ENCODE measurements at regions not wholly inside any gene's neighbourhood (a gene's known extent, or its start where the extent isn't known, plus 50 kb on each side); places are given as distances from the start of the nearest gene placed in this dataset.
"Not testable (repeated sequence)": the region's sequence is repeated elsewhere in the genome, so short reads cannot be mapped to it uniquely, and the experiment has no call there.

DNA sequence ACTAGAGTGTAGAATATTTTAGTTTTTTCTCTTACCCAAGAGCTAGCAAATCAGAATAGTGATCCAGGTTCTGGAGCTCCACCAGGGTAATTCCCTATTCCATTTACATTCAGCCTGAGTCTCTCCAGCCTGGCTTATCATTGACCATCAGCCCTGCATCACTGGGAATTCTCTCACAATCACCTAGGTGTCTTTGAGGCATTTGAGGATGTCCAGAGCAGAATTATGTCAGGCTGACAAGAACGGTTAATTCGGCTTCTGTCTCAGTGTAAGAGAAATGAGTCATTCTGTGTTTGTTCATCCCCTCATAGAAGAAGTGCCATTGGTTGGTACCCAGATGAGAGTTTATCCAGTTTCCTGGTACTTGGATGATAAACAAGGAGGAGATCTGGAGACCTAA is 180.5 kb downstream of the ZNF737 start:
- DNase-seq: no peak

DNA sequence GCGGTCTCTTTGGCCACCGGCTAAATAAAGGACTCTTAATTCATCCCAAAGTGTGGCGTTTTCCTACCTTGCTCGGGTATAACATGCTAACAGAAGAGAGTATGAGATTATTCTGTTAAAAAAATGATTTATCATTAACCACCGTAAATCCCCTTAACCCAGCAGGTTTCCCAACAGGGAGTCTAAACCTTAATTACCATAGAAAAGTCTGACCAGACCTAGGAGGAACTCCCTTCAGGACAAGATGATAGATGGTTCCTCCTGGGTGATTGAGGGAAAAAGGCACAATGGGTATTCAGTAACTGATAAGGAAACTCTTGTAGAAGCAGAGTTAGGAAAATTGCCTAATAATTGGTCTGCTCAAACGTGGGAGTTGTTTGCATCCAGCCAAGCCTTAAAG is 193.7 kb downstream of the ZNF737 start:
- DNase-seq: no peak

- DNase-seq: not testable (repeated sequence)
Observed at GRCh38 chr19:20371304-20371703, 194.3 kb downstream of the ZNF737 start.

DNA sequence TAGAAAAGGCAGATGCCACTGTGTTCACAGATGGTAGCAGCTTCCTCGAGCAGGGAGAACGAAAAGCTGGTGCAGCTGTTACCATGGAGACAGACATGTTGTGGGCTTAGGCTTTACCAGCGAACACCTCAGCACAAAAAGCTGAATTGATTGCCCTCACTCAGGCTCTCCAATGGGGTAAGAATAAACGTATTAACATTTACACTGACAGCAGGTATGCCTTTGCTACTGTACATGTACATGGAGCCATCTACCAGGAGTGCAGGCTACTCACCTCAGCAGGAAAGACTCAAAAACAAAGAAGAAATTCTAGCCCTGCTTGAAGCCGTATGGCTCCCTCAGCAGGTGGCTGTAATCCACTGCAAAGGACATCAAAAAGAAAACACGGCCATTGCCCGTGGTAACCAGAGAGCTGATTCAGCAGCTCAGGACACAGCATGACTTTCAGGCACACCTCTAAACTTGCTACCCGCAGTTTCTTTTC is 197.7 kb downstream of the ZNF737 start:
- DNase-seq: no peak

GRCh38 chr19:20365146-20365545 is 198.1 kb downstream of the ZNF486 start:
- DNase-seq: no peak

GRCh38 chr19:20359933-20360720 is 193.1 kb downstream of the ZNF486 start:
- DNase-seq: no peak

GRCh38 chr19:20358841-20359465 is 191.9 kb downstream of the ZNF486 start:
- not testable (repeated sequence) for DNase-seq

- DNase-seq: no peak
Observed at GRCh38 chr19:20357921-20358320, 190.9 kb downstream of the ZNF486 start.

DNA sequence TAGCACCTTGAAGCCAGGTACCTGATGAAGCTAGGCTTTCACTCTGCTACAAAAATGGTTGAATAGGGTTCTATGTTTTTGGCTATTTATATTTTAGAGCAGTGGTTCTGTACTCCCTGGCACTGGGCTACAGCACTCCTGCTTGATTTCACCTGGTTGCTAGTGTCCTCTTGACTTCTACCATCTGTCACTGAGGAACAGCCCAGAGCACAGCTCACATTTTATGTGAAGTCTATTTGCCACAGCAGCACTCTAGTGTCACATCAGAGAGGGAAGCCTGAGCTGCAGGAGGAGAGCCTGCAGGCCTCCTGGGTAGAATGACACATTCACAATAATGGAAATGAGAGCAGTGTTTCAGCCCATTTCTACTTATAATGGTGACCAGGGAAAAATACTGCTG is 184.2 kb downstream of the ZNF486 start:
- no peak for DNase-seq

DNA sequence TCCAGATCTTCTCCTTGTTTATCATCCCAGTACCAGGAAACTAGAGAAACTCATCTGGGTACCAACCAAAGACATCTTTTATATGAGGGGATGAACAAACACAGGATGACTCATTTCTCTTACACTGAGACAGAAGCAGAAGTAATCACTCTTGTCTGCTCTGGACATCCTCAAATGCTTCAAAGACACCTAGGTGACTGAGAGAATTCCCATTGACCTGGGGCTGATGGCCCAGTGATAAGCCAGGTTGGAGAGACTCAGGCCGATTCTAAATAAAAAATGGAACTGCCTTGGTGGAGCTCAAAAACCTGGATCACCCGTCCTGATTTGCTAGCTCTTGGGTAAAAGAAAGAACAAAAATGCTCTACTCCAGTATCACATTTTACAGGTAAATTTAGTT is 182.2 kb downstream of the ZNF486 start:
- DNase-seq: no peak

DNA sequence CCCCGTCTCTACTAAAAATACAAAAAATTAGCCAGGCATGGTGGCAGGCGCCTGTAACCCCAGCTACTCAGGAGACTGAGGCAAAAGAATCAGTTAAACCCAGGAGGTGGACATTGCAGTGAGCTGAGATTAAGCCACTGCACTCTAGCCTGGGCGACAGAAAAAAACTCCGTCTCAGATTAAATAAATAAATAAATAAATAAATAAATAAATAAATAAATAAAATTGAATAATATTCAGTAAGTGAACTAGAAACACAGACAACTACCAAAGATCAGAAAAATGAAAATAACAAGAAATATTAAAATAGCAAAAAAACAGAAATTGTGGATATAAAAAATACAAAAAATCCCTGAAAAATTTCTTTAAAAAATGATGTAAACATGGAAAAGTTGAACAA is 172.4 kb downstream of the ZNF486 start:
- DNase-seq: no peak

GRCh38 chr19:20334760-20335159 is 167.7 kb downstream of the ZNF486 start:
- DNase-seq: no peak

DNA sequence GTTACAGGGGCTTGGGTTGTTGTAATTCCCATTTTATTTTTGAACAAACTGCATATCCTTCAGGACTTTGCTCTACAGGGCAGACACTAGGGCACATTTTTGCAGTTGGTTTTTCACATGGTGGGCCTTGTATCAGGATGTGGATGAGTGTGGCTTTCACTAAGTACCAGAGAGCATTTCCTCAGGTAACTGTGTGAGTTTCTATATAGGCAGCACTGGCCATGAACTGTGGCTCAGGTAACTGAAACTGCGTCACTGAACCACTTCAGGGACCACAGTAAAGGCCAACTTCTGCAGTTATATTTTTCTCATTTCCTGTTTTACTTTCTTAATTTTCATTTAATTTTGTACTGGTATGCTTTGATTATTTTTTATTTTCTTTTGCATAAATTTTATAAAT is 166.5 kb downstream of the ZNF486 start:
- DNase-seq: no peak

DNA sequence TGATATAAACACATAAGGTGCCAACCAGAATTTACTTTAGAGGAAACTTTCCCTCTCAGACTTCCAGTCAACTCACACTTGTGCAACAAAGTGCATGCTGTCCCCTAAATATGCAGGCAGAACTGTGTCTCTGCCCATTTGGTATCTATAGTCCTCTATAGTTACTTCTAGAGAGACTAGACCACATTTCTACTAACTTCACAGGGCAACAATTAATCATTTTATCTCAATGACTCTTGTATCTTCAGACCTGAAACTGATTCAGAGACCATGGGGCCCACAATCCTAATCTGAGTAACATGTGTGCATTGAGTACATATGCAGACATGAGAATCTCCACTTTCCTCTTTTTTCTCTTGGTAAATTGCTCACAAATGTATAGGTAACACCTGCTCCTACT is 158.1 kb downstream of the ZNF486 start:
- no peak for DNase-seq

DNA sequence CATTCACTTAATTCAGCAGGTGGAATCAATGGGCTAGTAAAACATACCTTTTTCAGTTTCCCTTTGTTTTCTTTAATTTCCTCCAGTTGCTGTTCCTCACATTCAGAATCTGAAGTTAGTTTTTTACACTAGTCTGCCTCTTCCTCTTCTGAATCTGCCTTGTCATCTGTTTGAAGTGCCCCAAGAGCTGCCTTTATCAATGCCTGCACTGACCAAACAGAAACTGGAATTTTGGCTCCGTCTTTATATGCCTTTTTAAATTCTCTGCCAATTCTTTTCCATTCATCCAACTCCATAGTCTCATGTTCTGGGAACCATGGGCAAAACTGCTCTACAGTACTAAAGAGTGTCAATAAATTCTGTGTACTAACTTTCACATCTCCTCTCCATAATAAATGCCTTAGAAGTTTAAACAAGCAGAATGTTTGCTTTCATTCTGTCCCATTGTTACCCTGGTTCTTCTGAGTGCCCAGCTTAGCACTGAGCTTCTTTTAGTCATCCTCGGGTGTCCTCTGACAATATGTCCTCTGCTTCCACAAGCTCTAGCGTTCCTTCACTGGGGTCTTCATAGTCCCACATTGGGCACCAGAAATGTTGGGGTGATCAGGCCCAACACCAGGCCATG is 154.2 kb downstream of the ZNF486 start:
- DNase-seq: no peak

- no peak for DNase-seq
Observed at GRCh38 chr19:20320191-20320590, 153.2 kb downstream of the ZNF486 start.

GRCh38 chr19:20318616-20319015 is 151.6 kb downstream of the ZNF486 start:
- no peak for DNase-seq

GRCh38 chr19:20315543-20315942 is 148.5 kb downstream of the ZNF486 start:
- no peak for DNase-seq

DNA sequence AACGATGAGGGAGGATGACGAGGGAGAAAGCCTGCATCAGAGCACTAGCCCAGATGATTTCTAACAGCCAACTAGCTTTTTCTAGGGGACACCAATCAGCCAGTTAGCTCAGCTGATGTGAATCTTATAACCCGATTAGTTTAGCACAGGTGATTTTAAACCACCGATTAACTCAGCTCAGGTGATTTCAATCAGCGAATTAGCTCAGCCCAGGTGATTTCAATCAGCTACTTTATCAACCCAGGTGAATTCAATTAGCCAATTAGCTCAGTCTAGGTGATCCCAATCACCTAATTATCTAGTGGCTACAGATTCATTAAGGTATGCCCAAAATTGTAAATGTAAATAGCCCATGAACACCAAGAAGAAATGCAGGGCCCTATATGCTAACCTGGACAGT is 146.9 kb downstream of the ZNF486 start:
- no peak for DNase-seq

DNA sequence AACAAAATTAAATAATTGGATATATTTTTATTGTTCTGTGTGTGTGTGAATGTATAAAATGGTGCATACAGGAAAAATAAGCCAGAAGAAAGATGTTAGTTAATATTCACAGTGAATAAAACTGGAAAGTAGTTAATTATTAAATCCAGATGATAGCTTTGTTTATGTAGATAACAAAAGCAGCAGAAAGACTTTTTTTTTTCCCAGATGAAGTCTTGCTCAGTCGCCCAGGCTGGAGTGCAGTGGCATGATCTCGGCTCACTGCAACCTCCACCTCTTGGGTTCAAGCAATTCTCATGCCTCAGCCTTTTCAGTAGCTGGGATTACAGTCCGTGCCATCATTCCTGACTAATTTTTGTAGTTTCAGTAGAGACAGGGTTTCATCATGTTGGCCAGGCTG is 140.1 kb downstream of the ZNF486 start:
- DNase-seq: no peak

DNA sequence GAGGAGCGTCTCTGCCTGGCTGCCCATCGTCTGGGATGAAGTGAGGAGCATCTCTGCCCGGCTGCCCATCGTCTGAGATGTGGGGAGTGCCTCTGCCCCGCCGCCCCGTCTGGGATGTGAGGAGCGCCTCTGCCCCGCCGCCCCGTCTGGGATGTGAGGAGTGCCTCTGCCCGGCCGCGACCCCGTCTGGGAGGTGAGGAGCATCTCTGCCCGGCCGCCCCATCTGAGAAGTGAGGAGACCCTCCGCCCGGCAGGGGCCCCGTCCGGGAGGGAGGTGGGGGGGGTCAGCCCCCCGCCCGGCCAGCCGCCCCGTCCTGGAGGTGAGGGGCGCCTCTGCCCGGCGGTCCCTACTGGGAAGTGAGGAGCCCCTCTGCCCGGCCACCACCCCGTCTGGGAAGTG is 129.3 kb downstream of the ZNF486 start:
- DNase-seq: not testable (repeated sequence)

DNA sequence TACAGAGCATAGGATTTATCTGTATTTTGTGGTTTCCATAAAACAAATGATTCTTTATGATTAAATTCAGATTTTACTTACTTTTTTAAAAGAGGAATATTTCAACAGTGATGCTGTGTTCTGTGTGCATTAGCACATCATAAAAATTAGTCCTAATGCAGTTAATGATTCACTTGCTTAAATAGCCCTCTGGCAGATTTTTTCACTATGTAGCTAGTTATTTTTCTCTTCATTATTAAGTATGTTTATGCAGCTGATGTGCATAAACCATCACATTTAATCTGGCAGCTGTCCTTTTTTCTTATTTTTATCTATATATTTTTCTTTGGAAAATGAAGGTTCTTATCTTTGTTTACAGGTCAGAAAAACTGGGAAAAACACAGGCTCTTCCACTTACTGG is 127.2 kb downstream of the ZNF486 start:
- DNase-seq: no peak

DNA sequence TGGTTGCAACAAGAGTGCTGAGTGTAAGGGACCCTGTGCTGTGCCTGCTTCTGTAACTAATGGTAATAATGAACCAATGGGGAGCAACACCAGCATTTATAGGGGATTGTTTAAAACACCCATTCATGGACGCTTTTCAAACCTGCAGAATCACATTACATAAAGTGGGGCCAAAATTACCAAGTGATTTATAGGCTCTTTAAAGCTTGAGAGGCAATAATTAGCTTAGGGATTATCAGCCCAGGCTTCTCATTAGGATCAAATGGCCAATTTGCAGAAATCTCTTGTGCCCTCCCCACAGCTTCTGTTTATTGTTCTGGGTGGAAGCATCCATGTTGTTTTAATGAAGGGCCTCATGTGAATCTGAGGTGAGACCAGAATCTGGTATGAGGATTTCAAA is 125.5 kb downstream of the ZNF486 start:
- DNase-seq: not testable (repeated sequence)

DNA sequence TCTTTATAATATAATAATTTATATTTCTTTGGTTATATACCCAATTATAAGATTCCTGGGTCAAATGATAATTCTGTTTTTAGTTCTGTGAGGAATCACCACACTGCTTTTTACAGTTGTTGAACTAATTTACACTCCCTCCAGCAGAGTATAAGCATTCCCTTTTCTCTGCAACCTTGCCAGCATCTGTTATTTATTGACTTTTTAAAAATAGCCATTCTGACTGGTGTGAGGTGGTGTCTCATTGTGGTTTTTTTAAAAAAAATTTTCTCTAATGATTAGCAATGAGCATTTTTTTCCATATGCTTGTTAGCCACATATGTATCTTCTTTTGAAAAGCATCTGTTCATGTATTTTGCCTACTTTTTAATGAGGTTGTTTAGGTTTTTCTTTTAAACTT is 122.2 kb downstream of the ZNF486 start:
- DNase-seq: no peak

Data from activated CD8-positive, alpha-beta memory T cell treated with anti-CD3 and anti-CD28 coated beads, Interleukin-2, amount 50 U/mL, for 48 hours (primary cell).